Ectodermal cell (in vitro differentiated cells): ENCODE measurements at regions not wholly inside any gene's neighbourhood (a gene's known extent, or its start where the extent isn't known, plus 50 kb on each side); places are given as distances from the start of the nearest gene placed in this dataset.

ENCODE experiments used
- H3K27ac ChIP-seq: 2 replicates; pipeline ENCODE4 v1.7.0; 2013; ENCODE audit warnings: mild to moderate bottlenecking, low read depth, low read length; ENCODE audit not compliant: insufficient read depth, poor library complexity, severe bottlenecking
- H3K27me3 ChIP-seq: 2 replicates; pipeline ENCODE4 v1.7.0; 2013; ENCODE audit warnings: mild to moderate bottlenecking, low read length; ENCODE audit not compliant: insufficient read depth, control insufficient read depth, poor library complexity, severe bottlenecking
- H3K36me3 ChIP-seq: one replicate; pipeline ENCODE4 v1.7.0; 2013; ENCODE audit warnings: low read length; ENCODE audit not compliant: control insufficient read depth, insufficient read depth
- H3K4me1 ChIP-seq: one replicate; pipeline ENCODE4 v1.7.0; 2013; ENCODE audit warnings: low read length; ENCODE audit not compliant: control insufficient read depth, insufficient read depth
- H3K4me3 ChIP-seq: 2 replicates; pipeline ENCODE4 v1.7.0; 2013; ENCODE audit warnings: low read depth, low read length, control low read depth; ENCODE audit not compliant: insufficient read depth
- H3K9me3 ChIP-seq: 2 replicates; pipeline ENCODE4 v1.7.0; 2013; ENCODE audit warnings: mild to moderate bottlenecking, low read length, moderate library complexity; ENCODE audit not compliant: control insufficient read depth
- WGBS, 2 experiments: methylation state at CpG; one replicate each; pipeline ENCODE4 v1.1.7; 2013; ENCODE audit warnings: missing lambda C conversion rate in 2 of 2; 5-methylcytosine and 5-hydroxymethylcytosine counted together

GRCh38 chr2:150955231-150955630, 306.4 kb downstream of the RBM43 start:
- Histone ChIP-seq H3K4me3 (no peak overlapping the region), H3K27ac (no peak overlapping the region), H3K9me3 (no peaks in the 10 kb centered on the region), H3K27me3 (no peaks in the 10 kb centered on the region), H3K4me1 (no peaks in the 10 kb centered on the region), H3K36me3 (no peaks in the 10 kb centered on the region)
- 88% methylated on average over 10 of the region's 10 CpGs for WGBS, 2 experiments

DNA sequence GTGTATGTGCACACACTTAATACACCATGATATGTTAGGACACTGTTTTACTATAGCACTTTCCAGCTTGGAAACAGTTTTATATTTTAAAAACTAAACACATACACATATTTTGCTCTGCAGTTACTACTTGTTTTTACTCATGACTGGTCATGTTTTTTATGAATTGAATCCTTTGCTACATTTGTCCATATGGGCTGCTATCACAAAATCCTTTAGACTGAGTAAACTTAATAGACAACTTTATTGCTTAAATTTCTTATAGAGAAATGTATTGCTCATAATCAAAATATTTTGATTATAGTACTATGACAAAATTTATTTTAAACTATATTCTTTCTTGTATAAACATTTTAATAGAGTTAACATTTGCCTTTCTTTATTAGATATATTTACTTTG, 314.8 kb downstream of the RBM43 start:
- Histone ChIP-seq H3K36me3 (no peaks in the 10 kb centered on the region), H3K27me3 (no peaks in the 10 kb centered on the region), H3K4me3 (no peak overlapping the region), H3K9me3 (no peaks in the 10 kb centered on the region), H3K4me1 (no peaks in the 10 kb centered on the region), H3K27ac (no peak overlapping the region)

DNA sequence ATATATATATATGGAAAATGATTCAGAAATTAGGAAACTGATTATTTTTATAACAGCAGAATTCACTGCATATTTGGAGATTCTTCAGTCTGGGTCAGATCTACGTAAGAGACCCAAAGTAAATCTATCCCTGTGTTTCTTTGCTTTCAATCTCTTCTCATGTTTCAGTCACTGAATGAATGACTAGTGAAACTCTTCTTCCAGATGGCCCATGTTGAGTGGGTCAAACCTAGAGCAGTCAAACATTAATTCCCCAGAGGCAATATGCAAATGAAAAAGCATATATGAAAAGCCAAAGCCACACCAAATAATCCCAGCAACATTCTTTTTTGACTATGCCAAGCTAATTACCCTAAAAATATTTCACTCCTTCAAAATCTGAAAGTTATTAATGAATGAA, 317.3 kb downstream of the RBM43 start:
- 92 to 94% methylated on average over 1 of the region's 1 CpG for WGBS, 2 experiments
- H3K4me1 ChIP-seq: no peaks in the 10 kb centered on the region
- no peaks in the 10 kb centered on the region for H3K36me3 ChIP-seq
- no peak overlapping the region for H3K27ac ChIP-seq
- no peak overlapping the region for H3K4me3 ChIP-seq
- no peaks in the 10 kb centered on the region for H3K9me3 ChIP-seq
- no peaks in the 10 kb centered on the region for H3K27me3 ChIP-seq

- H3K27ac ChIP-seq: no peak overlapping the region
- WGBS, 2 experiments: 77 to 90% methylated on average over 3 of the region's 3 CpGs
- no peak overlapping the region for H3K4me3 ChIP-seq
- H3K27me3 ChIP-seq: no peaks in the 10 kb centered on the region
- H3K4me1 ChIP-seq: no peaks in the 10 kb centered on the region
- H3K9me3 ChIP-seq: no peaks in the 10 kb centered on the region
- no peaks in the 10 kb centered on the region for H3K36me3 ChIP-seq
Measured at GRCh38 chr2:150939087-150939486, 322.6 kb downstream of the RBM43 start.

DNA sequence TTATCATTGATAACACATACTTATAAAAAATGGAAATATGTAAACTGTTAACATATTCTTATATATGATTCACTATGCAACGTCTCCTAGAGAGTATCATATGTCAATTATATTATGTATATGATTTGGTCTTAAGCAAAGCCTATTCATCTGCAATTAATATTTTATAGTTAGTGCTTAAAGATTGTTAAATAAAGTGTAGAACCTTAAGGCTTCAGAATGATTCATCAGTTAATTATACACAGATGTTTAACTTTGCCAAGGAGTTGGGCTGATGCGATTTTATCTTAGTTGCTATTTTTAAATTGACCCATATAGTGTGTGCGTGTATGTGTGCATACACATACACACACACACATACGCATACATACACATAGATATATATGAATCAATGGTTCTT, 323.1 kb downstream of the RBM43 start:
- Histone ChIP-seq H3K27me3 (no peaks in the 10 kb centered on the region), H3K9me3 (no peaks in the 10 kb centered on the region), H3K36me3 (no peaks in the 10 kb centered on the region), H3K4me1 (no peaks in the 10 kb centered on the region), H3K27ac (no peak overlapping the region), H3K4me3 (no peak overlapping the region)
- WGBS, 2 experiments: 100% methylated on average over 3 of the region's 4 CpGs; no CpG with 5 or more reads in 1 of the 2 experiments

DNA sequence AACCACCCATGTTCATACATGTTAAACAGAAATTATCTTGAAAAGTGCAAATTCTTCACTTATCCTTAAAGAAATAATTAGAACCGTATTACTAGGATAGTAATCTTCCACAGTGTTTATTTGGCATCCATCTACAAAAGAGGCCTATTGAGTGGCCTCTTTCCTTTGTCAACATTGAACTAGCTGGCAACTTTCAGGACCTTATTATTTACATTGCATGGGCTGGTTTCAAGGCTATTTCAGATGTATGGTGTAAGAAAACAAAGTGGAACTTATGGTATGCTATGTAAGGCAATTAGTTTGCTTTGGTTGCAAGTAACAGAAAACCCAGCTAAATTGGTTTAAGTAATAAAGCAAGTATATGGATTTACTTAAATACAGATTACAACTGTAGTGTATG, 324.6 kb downstream of the RBM43 start:
- WGBS, 2 experiments: 100% methylated on average over 1 of the region's 1 CpG

GRCh38 chr2:150931451-150931850, 330.2 kb downstream of the RBM43 start:
- 41 to 50% methylated on average over 2 to 3 of the region's 3 CpGs for WGBS, 2 experiments
- Histone ChIP-seq H3K27ac (peak overlapping the region; percentile 76), H3K9me3 (no peaks in the 10 kb centered on the region), H3K4me3 (no peak overlapping the region), H3K36me3 (no peaks in the 10 kb centered on the region), H3K4me1 (peaks cover 7% of the 10 kb centered on the region), H3K27me3 (no peaks in the 10 kb centered on the region)

More for the DNA sequence above, 324.6 kb downstream of the RBM43 start:
- no peaks in the 10 kb centered on the region for H3K36me3 ChIP-seq
- H3K27me3 ChIP-seq: no peaks in the 10 kb centered on the region
- no peak overlapping the region for H3K27ac ChIP-seq
- H3K9me3 ChIP-seq: no peaks in the 10 kb centered on the region
- H3K4me1 ChIP-seq: peaks cover under 1% of the 10 kb centered on the region
- H3K4me3 ChIP-seq: no peak overlapping the region

DNA sequence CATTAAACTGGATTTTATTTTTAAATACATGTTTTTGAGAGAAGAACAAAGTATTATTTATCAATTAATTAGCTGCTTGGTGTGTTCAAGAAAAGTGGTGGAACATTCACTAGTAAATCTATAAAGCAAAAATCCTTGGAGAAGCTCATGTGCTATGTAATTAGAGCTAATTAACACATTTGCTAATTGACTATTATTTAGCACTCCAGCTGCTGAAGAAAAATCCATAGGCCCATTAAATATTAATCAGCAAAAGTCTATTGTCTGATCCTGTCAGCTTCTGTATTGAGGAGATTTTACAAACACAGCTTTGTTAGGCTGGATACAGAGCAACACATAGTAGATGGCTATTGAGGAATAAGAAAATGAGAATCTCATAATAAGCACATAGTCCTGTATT, 336.1 kb downstream of the RBM43 start:
- Histone ChIP-seq H3K4me3 (no peak overlapping the region), H3K27ac (no peak overlapping the region)

GRCh38 chr2:150924878-150925277, 336.8 kb downstream of the RBM43 start:
- no peaks in the 10 kb centered on the region for H3K9me3 ChIP-seq

More for the DNA sequence above, 336.1 kb downstream of the RBM43 start:
- Histone ChIP-seq H3K27me3 (no peaks in the 10 kb centered on the region), H3K4me1 (peaks cover 4% of the 10 kb centered on the region), H3K36me3 (no peaks in the 10 kb centered on the region), H3K9me3 (no peaks in the 10 kb centered on the region)

DNA sequence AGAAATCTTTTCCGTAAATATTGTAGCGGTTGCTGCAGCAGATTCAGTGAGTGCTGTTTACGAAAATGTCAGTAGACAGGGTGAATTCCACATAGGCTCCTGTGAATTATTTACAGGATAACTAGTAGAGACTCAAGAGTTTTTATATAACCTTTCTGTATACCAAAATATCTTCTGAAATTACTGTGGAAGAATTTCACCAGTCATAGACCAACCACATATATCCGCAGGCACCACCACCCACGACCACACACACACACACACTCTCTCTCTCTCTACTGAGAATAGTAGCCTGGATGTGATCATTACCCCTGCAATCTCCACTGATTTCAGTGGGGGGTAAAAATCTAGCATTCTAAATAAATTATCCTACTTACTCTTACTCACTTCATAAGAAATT, 341.8 kb downstream of the RBM43 start:
- Histone ChIP-seq H3K4me1 (peaks cover 2% of the 10 kb centered on the region), H3K27ac (no peak overlapping the region), H3K36me3 (no peaks in the 10 kb centered on the region), H3K27me3 (no peaks in the 10 kb centered on the region), H3K9me3 (no peaks in the 10 kb centered on the region), H3K4me3 (no peak overlapping the region)
- WGBS, 2 experiments: 94 to 97% methylated on average over 5 of the region's 5 CpGs

More at GRCh38 chr2:150924878-150925277, 336.8 kb downstream of the RBM43 start:
- Histone ChIP-seq H3K36me3 (no peaks in the 10 kb centered on the region), H3K27ac (no peak overlapping the region), H3K27me3 (no peaks in the 10 kb centered on the region), H3K4me3 (no peak overlapping the region), H3K4me1 (peaks cover 4% of the 10 kb centered on the region)
- whole genome bisulfite sequencing, 2 experiments: 74% methylated on average over 5 of the region's 5 CpGs
